ENCODE measurements at regions not wholly inside any gene's neighbourhood (a gene's known extent, or its start where the extent isn't known, plus 50 kb on each side); places are given as distances from the start of the nearest gene placed in this dataset.

GRCh38 chr12:65761301-65761700, 63.0 kb upstream of the HMGA2 start:
- DNase-seq (ENCODE audit: low read depth in 1 of 2, low spot score in 1 of 2), result no peak

GRCh38 chr12:65764325-65764724, 60.0 kb upstream of the HMGA2 start:
- no peak for DNase-seq (ENCODE audit: low read depth in 1 of 2, low spot score in 1 of 2)

GRCh38 chr12:65765436-65765813, 58.9 kb upstream of the HMGA2 start:
- DNase-seq (ENCODE audit: low read depth in 1 of 2, low spot score in 1 of 2), result no peak

GRCh38 chr12:65769880-65770279, 54.4 kb upstream of the HMGA2 start:
- no peak for DNase-seq (ENCODE audit: low read depth in 1 of 2, low spot score in 1 of 2)

Data from activated T-helper 1 cell treated with anti-CD3 and anti-CD28 coated beads, Interleukin-2, amount 50 U/mL, for 16 hours (primary cell).